SU-DHL-6 (cell line): ENCODE measurements at regions not wholly inside any gene's neighbourhood (a gene's known extent, or its start where the extent isn't known, plus 50 kb on each side); places are given as distances from the start of the nearest gene placed in this dataset.

Experiments used
- EZH2phosphoT487 ChIP-seq: fragments of 200-600 bp; sonication (generic), shearing (Covaris generic); conservative IDR thresholded peaks from 2 replicates; pipeline ENCODE4 v1.6.1; 2018; ENCODE audit warnings: mild to moderate bottlenecking, antibody characterized with exemption, low read length, moderate library complexity, mixed read lengths
- TF ChIP-seq, protein P1 (sequence below): fragments of 200-600 bp; sonication (generic); IDR thresholded peaks from one replicate; pipeline ENCODE4 v1.5.1; 2017; ENCODE audit warnings: antibody characterized with exemption, mild to moderate bottlenecking, low read length, moderate library complexity; ENCODE audit not compliant: insufficient read depth, poor library complexity, severe bottlenecking

DNA sequence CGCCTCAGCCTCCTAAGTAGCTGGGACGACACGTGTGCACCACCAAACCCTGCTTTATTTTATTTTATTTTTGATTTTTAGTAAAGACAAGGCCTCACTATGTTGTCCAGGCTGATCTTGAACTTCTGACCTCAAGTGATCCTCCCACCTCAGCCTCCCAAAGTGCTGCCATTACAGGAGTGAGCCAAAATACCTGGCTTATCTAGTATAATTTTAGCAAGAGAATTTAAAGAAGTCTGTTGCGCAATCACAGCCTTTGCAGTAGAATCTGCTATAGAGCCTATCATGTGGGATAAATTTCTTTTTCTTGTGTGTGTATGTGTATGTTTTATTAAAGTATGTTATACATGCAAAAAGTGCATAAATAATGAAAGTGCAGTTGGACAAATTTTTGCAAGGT is 92.1 kb upstream of the ANKEF1 start:
- TF ChIP-seq, protein P1, sequence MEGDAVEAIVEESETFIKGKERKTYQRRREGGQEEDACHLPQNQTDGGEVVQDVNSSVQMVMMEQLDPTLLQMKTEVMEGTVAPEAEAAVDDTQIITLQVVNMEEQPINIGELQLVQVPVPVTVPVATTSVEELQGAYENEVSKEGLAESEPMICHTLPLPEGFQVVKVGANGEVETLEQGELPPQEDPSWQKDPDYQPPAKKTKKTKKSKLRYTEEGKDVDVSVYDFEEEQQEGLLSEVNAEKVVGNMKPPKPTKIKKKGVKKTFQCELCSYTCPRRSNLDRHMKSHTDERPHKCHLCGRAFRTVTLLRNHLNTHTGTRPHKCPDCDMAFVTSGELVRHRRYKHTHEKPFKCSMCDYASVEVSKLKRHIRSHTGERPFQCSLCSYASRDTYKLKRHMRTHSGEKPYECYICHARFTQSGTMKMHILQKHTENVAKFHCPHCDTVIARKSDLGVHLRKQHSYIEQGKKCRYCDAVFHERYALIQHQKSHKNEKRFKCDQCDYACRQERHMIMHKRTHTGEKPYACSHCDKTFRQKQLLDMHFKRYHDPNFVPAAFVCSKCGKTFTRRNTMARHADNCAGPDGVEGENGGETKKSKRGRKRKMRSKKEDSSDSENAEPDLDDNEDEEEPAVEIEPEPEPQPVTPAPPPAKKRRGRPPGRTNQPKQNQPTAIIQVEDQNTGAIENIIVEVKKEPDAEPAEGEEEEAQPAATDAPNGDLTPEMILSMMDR = no peak
- TF ChIP-seq EZH2phosphoT487 = no peak
